ENCODE measurements at regions not wholly inside any gene's neighbourhood (a gene's known extent, or its start where the extent isn't known, plus 50 kb on each side); places are given as distances from the start of the nearest gene placed in this dataset.

DNA sequence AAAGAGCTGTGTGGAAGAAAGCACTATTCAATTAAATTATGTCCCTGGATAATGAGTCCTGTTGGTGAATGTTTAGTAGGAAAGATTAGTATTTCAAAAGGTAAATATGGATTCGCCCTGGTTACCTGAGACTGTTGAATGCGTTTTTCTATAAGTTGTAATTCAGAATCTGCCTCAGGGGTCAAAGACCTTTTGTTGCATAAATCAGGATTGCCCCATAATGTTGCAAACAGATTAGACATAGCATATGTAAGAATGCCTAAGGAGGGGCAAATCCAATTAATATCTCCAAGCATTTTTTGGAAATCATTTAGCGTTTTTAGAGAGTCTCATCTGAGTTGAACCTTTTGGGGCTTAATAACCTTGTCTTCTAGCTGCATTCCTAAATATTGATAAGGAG lies 70.1 kb upstream of the ARL4D start:
- Histone ChIP-seq H3K27ac (ENCODE audit: low read depth, low read length) (no peak overlapping the region), H3K4me2 (ENCODE audit: low read length) (no peak overlapping the region), H3K27me3 (ENCODE audit: insufficient read depth, low read length) (no peaks in the 10 kb centered on the region), H3K36me3 (ENCODE audit: control insufficient read depth in 1 of 2, insufficient read depth in 2 of 2, low read length in 2 of 2) (no peaks in the 10 kb centered on the region; a peak in 1 of 4 replicates), H3K4me1 (ENCODE audit: control insufficient read depth in 1 of 2, insufficient read depth in 2 of 2, low read length in 2 of 2) (no peaks in the 10 kb centered on the region), H3K79me2 (ENCODE audit: insufficient read depth, low read length) (peaks cover 3% of the 10 kb centered on the region; the same call in 1 of the 2 replicates), H2AFZ (ENCODE audit: low read depth, low read length, poor library complexity, severe bottlenecking) (no peak overlapping the region), H3K9me2 (ENCODE audit: insufficient read depth) (no peaks in the 10 kb centered on the region), H3K9ac (ENCODE audit: low read length) (no peak overlapping the region), H4K20me1 (ENCODE audit: insufficient read depth) (no peaks in the 10 kb centered on the region), H3K4me3 (replicated peaks in 1 of 2; ENCODE audit: low read depth in 1 of 2, low read length in 2 of 2) (no peak overlapping the region), H3K9me3 (ENCODE audit: control insufficient read depth in 1 of 2, insufficient read depth in 1 of 2, low read depth in 1 of 2, low read length in 2 of 2) (no peaks in the 10 kb centered on the region; a peak in 1 of 4 replicates)
- intact Hi-C loops (cut with micrococcal nuclease): no loop called here
- ATAC-seq: no peak
- no peak for DNase-seq (ENCODE audit: low read depth, low spot score)
- POLR2A ChIA-PET: no interaction called here
- no TSS peak for BruUV-seq (replicated peaks)
- TF ChIP-seq JUND (IDR thresholded peaks at IDR 0.05): no peak
- no peak for TF ChIP-seq CTCF (IDR thresholded peaks at IDR 0.05 in 2 of 3, conservative IDR thresholded peaks at IDR 0.05 in 1 of 3; ENCODE audit: borderline replicate concordance in 1 of 3, insufficient read depth in 1 of 3, low read depth in 2 of 3, low read length in 2 of 3)
- no peak for TF ChIP-seq ZBTB33 (IDR thresholded peaks at IDR 0.05; ENCODE audit: extremely low read depth, insufficient replicate concordance, low read length)
- TF ChIP-seq SRF (IDR thresholded peaks at IDR 0.05; ENCODE audit: low read depth): no peak
- TF ChIP-seq SIN3A (IDR thresholded peaks at IDR 0.05; ENCODE audit: low read depth): no peak
- TF ChIP-seq FOSL1 (IDR thresholded peaks at IDR 0.05; ENCODE audit: low read depth): no peak
- no peak for TF ChIP-seq POLR2AphosphoS5 (IDR thresholded peaks at IDR 0.05; ENCODE audit: low read depth, low read length)
- no peak for TF ChIP-seq ATF3 (IDR thresholded peaks at IDR 0.05)
- TF ChIP-seq RAD21 (IDR thresholded peaks at IDR 0.05; ENCODE audit: low read depth): no peak
- TF ChIP-seq ELF1 (IDR thresholded peaks at IDR 0.05; ENCODE audit: borderline replicate concordance, low read depth): no peak
- no peak for TF ChIP-seq ZNF274 (IDR thresholded peaks at IDR 0.05; ENCODE audit: low read depth, low read length)
- TF ChIP-seq SP1 (IDR thresholded peaks at IDR 0.05; ENCODE audit: low read depth): no peak
- TF ChIP-seq POLR2A (IDR thresholded peaks at IDR 0.05; ENCODE audit: borderline replicate concordance, extremely low read depth, insufficient read depth, insufficient read length): no peak
- no peak for TF ChIP-seq REST (IDR thresholded peaks at IDR 0.05; ENCODE audit: low read depth)
- TF ChIP-seq, protein P1, sequence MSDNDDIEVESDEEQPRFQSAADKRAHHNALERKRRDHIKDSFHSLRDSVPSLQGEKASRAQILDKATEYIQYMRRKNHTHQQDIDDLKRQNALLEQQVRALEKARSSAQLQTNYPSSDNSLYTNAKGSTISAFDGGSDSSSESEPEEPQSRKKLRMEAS (IDR thresholded peaks at IDR 0.05): no peak
- TF ChIP-seq CEBPB (IDR thresholded peaks at IDR 0.05; ENCODE audit: low read depth): no peak
- TF ChIP-seq EZH2 (IDR thresholded peaks at IDR 0.05): no peak
- TF ChIP-seq TCF7L2 (IDR thresholded peaks at IDR 0.05; ENCODE audit: borderline replicate concordance, extremely low read depth, insufficient read depth, insufficient read length): no peak
- RAD21 ChIA-PET (ENCODE audit: low non-redundant PET in 1 of 2, low total read pairs in 2 of 2, uncharacterized antibody in 2 of 2, unreplicated experiment in 2 of 2): no interaction called here
- CTCF ChIA-PET: no interaction called here
